HG03103 (cell line): ENCODE measurements at regions not wholly inside any gene's neighbourhood (a gene's known extent, or its start where the extent isn't known, plus 50 kb on each side); places are given as distances from the start of the nearest gene placed in this dataset.

Experiments used
- ATAC-seq: cut with Tn5 transposase; IDR thresholded peaks from one replicate; pipeline ENCODE4 v1.9.1; 2021; ENCODE audit warnings: low read depth; ENCODE audit not compliant: unreplicated experiment

DNA sequence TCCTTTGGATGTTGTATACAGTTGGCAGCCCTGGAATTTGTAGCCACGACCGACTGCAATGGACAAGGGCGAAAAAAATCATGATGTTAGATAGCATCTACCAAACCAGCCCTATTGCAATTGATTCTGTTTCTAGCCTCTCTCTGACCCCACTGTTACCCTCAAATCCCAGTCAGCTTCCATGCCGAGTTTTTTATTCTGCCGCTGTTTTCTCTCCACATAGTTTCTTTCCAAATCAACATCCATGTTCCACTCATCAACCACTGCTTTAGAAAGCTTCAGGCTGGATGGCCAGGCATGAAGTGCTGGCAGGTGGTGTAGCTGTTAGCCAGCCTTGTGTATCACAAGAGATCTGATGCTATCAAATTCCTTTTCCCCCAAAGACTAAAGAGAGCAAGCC, 272.8 kb downstream of the FIGN start:
- ATAC-seq = no peak

DNA sequence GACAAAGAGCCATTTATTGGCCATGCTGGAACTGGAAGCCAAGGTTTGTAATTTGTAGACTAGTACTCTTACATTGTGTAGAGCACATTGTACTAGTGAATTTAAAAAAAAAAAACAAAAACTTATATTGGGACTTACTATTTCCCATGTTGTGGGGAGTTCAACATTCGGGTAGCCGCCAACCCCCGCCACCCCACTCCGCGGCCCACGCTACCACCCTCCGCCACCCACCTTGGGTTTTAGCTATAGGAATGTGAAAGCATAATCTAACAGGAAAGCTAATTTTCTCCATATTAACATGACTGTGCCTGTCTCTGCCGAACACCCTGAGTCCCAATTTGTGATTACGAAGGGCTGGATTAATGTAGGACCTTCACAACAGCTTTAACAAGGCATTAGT, 275.8 kb downstream of the FIGN start:
- ATAC-seq = no peak

DNA sequence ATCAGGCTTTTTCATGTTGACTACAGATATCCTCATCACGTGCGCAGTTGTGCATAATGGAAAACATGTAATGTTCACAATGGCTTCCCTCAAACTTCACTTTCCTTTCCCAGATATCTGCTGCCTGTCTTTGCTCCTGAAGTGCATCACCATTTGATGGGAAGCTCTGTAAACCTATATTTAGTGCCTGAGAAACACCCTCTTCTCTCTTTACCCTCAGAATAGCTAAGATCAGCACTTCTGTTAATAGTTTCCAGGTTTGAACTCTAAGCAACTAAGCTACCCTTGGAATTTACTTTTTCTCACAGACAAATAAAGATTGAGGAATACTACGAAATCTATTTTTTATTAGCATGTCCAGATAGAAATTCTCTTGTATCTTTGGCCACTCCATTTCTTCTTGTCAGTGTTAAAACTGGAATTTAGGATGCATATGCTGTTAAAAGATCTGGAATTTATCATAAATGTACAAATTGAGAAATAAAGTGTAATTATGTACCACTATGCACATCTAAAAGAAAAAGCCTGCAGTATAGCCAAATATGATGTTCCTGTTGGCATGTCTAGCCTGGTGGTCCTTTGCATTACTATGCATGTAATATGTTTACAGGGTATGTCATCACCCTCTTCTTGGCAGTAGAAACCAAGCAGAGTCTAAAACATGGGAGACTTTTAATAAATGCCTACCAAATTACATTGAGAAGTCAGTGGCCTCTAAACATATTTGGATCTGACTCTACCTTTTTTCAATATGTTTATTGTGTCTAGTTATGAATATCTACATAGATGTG, 278.7 kb downstream of the FIGN start:
- no peak for ATAC-seq

DNA sequence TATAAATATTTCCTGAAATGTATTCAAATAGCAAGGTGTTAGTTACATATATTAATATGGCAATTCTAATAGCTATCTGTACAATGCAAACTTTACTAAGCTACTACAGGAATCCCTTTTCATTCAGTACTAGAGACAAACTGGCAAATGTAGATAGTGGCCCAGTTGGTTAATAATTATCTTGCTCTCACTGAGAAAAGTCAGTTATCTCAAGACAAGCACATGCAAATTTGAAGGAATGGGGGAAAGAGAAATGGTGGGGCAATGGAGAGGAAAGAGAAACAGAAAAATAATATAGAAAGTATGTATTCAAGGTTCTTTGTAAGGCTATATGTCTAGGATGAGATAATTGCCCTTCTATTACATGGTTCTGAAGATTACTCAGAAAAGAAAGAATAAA, 280.0 kb downstream of the FIGN start:
- peak; percentile 73 for ATAC-seq

DNA sequence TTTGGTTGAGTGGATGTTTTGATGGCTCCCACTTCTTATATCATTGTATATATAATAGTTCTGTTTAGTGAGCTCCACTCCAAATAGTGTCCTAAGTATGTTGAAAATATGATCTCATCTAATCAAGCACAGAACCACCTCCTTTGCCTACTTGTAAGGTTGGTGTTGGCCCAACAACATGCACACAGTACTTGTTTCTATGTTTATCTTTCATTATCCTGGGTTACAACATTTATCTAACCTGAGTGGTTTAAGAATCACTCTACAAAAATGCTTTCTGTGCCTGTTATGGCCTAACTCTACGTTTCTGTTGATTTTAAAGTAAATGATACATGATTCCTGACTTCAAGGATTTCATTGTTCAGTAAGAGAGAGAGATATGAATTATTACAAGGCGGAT, 281.9 kb downstream of the FIGN start:
- ATAC-seq = no peak

DNA sequence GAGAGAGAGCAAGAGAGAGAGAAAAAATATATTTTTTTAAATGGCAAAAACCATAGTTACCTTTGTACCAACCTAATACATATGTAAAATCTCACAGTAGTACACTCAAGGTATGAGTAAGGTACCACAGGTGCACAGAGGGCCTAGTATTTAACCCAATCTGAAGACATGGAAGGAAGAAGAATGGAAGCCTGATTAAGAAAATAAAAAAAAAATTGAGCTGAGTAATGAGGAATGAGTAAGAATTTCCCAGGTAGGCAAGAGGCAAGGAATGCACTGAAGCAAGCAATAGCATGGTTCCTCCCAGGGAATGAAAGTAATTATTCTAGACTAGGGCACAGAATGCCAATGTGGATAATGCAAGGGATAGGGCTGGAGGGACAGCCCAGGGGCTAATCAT, 294.2 kb downstream of the FIGN start:
- no peak for ATAC-seq

DNA sequence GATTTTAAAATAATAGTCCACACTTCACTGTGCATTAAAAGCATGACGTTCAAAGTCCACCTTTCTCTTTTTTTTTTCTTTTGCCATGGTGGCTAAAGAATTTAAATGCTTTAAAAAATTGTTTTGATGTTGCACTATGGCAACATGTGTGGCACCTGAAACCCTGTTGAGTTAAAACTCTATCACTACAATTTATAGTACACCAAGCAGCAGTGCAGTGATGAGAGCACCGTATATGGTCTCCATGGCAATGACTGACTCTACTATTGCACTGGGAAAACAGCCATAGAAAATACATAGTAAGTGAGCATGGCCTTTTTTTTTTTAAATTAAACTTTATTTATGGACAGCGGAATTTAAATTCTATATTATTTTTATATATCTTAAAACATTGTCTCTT, 298.8 kb downstream of the FIGN start:
- ATAC-seq = no peak

DNA sequence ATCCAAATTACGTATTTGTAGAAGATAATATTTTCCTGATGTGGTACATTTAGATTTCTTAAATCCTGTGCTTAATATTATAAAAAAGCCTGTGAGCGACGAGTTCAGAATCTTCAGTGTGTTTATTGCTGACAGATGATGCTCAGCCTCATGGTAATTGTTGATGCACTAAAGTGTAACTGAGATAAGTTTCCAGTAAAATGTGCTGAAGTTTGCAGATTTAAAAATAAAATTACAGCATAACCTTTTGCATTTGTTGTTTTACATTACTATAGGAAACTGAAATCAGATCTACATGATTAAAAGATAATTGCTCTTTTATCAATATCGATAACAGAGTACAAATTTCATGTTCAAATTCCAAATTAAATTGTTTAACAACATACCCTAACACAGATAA, 307.6 kb downstream of the FIGN start:
- no peak for ATAC-seq

DNA sequence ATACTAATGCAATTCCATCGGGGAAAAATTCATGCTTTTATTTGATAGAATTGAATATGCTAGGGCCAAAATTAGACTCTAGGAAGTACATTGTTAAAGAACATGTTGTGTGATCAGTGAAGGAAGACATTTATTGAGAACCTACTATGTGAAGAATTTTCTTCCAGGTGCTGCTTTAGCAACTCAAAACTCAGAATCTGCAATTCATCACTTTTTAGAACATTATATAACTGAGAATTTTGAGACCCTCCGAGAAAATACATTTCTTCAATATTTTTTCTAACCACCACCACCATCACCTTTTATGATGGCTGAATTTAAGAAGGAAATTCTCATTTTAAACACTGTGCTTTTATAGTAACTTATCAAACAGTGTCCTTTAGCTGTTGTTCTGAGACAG, 315.2 kb downstream of the FIGN start:
- ATAC-seq = no peak

DNA sequence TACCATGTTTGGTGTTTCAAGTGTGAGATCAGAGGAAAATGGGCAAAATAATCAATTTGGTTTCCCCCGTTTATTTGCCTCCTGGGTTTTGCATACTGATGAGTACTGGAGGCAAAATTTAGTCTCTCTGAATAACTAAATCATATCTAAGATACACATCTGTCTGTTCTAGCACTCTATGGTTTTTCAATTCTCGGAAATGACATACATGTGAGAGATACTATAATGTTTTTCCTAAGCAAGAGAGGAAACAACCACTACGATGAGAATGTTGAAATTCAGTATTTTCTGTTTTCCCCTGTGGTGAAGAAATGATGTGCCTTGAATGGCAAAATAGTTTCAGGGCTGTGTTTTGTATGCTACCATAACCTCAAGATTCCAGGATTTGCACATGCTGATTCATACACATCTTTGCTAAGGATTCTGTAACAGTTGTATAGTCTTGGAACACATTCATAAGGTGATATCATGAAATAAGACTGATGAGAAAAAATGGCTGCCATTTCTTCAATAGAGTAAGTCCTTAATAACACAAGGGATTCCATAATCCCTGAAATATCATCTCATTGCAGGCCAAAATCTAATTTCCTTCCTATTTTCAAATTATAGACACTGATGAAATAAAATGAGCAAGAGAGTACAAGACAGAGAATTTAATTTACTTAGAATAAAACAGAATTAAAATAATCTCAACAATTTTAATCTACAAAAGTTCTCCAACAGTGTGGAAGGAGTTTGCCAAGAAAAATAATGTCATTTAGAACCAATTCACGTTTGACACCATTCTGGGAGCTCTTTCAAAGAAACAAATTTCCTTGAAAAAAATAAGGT, 316.6 kb downstream of the FIGN start:
- no peak for ATAC-seq

DNA sequence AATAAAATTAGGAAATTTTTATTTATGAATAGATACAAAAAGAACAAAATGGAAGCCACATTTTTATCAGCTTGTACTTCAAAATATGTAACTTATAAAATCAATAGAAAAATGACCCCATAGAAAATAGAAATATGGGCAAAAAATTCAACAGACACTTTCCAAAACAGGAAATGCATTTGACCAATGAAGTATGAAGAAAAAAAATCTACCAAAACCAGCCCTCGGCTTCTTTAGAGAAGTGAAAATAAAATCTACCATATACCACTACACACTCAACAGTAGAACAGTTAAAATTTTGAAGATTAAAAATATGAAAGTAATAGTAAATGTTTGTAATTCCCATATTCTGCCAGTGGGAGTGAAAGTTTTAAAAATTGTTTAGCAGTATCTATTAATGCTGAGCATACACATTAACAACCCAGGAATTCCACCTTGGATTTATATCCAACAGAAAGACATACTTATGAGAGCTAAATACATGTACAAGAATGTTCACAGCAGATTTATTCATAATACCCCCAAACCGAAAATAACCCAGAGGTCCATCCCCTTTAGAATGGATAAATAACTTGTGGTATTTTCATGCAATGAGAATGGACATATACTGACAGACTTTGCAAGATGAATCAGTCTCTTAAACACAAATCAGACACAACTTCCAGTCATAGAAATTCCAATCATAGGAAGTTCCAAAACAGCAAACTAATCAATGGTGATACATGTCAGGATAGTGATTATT, 318.0 kb downstream of the FIGN start:
- ATAC-seq = peak; percentile 96

DNA sequence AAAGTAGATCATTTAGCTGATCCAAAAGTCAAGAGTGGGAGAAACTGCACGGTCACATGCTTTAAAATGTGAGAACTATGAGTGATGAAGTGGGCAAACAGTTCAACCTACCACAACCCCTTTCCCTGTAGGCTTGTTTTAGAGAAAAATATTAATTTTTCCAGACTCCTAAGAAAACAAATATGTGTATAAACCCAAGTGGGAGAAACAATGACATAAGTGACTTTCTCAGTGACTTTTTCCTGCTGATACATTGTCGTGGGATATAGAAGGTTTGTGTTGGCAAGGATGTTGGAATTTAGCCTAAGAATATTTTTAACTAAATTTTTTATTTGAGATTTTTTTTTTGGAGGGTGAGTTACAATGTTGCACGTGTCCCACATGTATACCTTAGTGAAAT, 321.7 kb downstream of the FIGN start:
- ATAC-seq = no peak

DNA sequence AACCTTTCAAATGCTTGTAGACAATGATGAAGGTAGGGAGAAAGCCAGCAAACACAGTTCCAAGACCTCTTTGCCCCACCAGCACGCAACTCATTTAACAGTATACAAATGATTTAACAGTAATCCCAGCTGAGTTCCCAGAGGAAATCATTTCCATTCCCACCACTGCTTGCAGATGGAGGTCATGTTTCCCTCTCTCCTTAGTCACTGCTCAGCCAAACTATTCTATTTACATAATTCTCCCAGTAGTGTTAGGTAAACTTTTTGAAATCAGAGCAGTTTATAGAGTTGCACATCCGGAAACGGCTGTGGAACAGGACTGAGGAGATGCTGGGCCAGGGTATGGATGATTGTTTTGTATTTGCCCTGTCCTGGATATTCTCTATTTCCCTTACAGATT, 328.5 kb downstream of the FIGN start:
- ATAC-seq = no peak

DNA sequence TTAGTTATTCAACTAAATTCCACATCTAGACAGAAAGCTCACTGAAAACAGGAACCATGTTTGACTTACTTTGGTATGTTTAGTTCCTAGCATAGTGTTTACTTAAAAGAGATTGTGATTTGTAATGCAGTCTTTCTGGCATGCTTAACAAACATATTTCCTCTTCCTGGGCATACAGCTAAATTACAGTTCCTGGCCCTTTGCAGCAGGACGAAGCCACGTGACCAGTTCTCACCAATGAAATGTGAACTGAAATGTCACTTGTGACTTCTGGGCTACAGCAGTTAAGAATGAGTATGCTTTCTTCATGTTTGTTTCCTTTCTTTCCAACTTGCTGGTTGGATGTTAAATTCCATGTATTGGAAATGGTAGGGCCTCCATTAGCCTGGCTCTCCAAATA, 330.5 kb downstream of the FIGN start:
- no peak for ATAC-seq

DNA sequence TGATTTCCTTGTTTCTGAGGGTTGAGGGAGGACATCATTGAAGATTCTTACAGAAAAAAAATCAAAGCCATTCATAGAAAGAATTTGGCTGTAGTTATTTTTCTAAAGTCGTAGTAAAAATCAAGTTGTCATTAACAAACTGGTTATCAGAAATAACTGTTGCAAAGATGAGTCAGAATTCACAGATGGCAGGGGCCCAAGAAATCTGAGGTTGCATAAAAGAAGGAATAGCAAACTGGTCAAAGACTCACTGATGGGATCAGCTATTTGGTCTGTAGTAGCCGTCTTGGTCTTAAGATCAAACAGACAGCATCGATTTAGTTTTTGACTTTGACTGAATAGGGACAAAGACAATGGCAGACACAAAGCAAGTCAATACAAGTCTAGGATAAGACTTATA, 334.3 kb downstream of the FIGN start:
- no peak for ATAC-seq

DNA sequence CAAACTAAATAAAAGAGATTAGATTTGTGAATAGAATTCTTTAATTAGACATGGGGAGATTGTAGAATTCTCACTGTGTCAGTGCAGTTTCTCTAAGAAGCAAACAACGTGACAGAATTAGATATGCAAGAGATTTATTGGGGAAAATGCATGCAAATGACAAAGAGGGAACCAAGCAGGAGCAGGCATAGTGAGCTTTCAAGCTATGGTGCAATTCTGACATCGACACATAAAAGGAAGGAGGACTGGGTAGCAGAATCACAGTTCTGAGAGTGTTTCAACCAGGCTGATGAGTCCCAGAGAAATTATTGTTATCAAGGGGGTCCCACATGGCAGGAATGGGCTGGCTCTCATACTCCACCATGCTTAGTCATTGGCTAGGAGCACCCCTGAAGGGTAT, 338.4 kb downstream of the FIGN start:
- no peak for ATAC-seq

DNA sequence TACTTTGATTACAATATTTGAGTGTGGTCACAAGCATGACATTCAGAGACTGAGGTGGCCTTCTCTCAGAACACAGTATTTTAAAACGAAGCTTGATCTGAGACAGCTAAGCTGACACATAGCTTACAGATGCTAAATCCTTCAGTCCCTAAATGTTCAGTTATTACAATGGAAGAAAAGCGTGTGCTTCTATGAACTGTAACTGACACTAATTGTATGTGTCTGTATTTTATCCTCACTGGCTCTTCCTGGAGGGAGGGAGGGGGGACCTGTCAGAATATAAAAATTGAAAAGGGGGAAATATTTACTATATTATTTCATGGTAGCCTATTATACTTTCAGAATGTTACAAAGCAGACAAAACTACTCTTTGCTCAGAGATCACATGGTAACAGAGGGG, 340.2 kb downstream of the FIGN start:
- no peak for ATAC-seq

DNA sequence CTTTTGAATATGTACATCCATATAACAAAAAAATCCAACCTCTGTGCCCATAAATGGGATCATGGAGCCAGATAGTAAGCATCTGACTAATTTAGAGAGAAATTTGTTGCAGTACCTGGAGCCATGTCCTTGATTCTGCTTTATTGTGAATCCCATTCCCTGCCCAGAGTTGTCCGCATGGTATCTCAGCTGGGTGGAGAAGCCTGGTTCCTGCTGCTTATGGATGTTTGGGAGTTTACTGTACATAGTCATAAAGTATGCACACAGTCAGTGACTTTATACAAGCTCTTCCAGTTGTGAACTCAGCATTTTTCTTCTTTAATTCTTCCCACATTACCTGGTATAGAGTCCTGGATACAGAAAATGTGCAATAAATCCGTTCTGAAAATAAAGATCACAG, 346.0 kb downstream of the FIGN start:
- no peak for ATAC-seq

DNA sequence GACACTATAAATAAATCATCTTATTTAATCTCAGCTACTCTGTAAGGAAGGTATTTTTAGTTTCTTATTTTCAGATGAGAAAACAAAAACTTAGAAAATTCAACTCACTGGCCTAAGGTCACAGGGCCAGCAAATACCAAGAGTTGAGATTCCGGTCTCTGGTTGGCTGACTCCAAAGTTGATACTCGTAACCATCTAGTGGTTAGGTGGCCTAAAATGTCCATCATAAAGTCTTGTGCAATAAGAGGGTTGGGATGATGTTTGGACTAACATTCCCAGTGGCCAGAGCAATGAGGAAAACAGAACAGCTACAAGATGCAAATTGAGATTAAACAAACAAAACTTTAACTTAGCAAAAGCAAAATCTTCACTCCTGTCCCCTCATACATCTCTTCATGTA, 360.3 kb downstream of the FIGN start:
- no peak for ATAC-seq

DNA sequence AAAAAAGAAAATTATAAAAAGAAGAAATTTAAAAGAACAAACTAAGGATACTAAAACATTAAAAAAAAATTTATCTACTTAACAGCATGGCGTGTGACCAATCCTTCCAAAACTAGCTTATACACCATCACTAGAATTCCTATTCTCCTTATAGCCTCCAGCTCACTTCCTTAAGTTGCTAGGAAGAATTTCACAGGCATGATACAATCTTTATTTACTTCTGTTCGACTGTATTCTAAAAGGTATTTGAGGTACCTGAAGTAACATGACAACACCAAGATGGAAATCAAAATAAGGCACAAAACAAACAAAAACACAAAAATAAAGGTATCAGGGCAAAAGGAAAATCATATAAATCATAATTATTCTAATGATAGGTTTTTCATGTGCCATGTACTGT, 360.7 kb downstream of the FIGN start:
- ATAC-seq = no peak

DNA sequence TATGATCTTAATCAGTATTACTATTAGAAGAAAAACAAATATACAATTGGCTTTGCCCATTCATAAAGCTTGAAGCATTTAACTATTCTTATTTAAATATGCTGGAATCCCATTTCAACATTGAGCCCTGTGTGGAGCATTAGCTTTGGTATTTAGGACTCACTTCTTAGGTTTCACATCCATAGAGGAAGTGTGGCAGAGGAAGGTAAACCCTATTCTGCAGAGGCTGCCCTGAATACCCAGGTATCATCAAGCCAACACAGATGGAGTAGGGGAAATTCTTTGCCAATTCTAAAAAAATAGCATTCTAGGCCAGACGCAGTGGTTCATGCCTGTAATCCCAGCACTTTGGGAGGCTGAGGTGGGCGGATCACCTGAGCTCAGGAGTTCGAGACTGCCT, 361.5 kb downstream of the FIGN start:
- ATAC-seq = no peak
